DOHH2 (cell line): ENCODE measurements at regions not wholly inside any gene's neighbourhood (a gene's known extent, or its start where the extent isn't known, plus 50 kb on each side); places are given as distances from the start of the nearest gene placed in this dataset.

Source experiments
- EZH2phosphoT487 ChIP-seq: fragments of 200-600 bp; sonication (generic); IDR thresholded peaks from 2 replicates; pipeline ENCODE4 v1.6.1; 2017; ENCODE audit warnings: borderline replicate concordance, mild to moderate bottlenecking, antibody characterized with exemption, low read length, moderate library complexity, mixed read lengths
- TF ChIP-seq, protein P1 (sequence below): fragments of 200-600 bp; sonication (generic); IDR thresholded peaks from one replicate; pipeline ENCODE4 v1.5.1; 2014; ENCODE audit warnings: antibody characterized with exemption, mild to moderate bottlenecking, low read depth, low read length; ENCODE audit not compliant: poor library complexity, severe bottlenecking

DNA sequence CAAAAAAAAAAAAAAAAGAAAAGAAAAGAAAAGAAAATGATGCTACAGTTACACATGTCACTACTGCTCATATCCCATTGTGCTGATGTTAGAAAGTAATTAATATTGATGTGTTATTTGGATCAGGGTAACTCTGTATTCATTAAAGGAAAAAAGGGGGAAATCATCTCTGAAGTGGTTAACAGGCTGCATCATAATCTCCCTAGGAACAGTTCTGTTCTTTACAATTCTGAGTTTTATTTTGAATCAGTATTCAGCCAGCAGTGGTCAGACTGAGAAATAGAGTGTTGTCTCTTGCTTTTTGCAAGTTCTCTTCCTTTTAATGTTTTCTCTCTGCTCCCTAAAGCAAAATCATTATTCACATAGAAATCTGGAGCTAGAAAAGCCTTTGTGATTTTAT is 128.6 kb upstream of the CRY1 start:
- TF ChIP-seq, protein P1, sequence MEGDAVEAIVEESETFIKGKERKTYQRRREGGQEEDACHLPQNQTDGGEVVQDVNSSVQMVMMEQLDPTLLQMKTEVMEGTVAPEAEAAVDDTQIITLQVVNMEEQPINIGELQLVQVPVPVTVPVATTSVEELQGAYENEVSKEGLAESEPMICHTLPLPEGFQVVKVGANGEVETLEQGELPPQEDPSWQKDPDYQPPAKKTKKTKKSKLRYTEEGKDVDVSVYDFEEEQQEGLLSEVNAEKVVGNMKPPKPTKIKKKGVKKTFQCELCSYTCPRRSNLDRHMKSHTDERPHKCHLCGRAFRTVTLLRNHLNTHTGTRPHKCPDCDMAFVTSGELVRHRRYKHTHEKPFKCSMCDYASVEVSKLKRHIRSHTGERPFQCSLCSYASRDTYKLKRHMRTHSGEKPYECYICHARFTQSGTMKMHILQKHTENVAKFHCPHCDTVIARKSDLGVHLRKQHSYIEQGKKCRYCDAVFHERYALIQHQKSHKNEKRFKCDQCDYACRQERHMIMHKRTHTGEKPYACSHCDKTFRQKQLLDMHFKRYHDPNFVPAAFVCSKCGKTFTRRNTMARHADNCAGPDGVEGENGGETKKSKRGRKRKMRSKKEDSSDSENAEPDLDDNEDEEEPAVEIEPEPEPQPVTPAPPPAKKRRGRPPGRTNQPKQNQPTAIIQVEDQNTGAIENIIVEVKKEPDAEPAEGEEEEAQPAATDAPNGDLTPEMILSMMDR = no peak
- TF ChIP-seq EZH2phosphoT487 = no peak
